ENCODE measurements at regions not wholly inside any gene's neighbourhood (a gene's known extent, or its start where the extent isn't known, plus 50 kb on each side); places are given as distances from the start of the nearest gene placed in this dataset.

DNA sequence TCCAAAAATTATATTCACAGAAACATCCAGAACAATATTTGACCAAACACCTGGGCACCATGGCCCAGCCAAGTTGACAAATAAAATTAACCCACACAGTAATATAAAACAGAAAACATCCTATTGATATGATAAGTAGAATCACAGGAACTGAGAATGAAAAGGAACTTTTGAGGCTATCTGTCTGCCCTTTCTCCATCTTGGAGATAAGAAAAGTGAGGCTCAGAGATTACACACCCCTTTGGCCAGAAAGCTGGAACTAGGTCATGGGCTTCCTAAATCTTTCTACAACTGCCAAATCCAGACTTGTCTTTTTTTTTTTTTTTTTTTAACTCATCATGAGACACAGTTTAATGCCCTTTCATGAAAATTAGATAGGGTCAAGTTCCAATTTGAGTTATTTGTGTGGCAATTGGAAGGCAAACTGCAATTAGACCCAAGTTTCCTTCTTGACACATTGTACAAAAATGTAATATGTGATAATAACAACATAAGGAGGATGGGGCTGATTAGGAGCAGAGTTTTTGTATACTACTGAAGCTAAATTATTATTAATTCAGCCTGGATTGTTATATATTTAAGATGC, 137.2 kb downstream of the RPL22L1 start:
- no peak for TF ChIP-seq FOXP2 (optimal IDR thresholded peaks at IDR 0.05; ENCODE audit: borderline replicate concordance, extremely low read depth, extremely low read length, insufficient read depth)
- no peak for TF ChIP-seq TAF1 (IDR thresholded peaks at IDR 0.05; ENCODE audit: borderline replicate concordance, insufficient read depth, low read length)
- no peak for TF ChIP-seq POLR2AphosphoS5 (IDR thresholded peaks at IDR 0.05; ENCODE audit: low read depth, low read length)
- no peak for TF ChIP-seq SIN3A (IDR thresholded peaks at IDR 0.05; ENCODE audit: borderline replicate concordance, insufficient read depth, low read length)
- TF ChIP-seq, protein P1, sequence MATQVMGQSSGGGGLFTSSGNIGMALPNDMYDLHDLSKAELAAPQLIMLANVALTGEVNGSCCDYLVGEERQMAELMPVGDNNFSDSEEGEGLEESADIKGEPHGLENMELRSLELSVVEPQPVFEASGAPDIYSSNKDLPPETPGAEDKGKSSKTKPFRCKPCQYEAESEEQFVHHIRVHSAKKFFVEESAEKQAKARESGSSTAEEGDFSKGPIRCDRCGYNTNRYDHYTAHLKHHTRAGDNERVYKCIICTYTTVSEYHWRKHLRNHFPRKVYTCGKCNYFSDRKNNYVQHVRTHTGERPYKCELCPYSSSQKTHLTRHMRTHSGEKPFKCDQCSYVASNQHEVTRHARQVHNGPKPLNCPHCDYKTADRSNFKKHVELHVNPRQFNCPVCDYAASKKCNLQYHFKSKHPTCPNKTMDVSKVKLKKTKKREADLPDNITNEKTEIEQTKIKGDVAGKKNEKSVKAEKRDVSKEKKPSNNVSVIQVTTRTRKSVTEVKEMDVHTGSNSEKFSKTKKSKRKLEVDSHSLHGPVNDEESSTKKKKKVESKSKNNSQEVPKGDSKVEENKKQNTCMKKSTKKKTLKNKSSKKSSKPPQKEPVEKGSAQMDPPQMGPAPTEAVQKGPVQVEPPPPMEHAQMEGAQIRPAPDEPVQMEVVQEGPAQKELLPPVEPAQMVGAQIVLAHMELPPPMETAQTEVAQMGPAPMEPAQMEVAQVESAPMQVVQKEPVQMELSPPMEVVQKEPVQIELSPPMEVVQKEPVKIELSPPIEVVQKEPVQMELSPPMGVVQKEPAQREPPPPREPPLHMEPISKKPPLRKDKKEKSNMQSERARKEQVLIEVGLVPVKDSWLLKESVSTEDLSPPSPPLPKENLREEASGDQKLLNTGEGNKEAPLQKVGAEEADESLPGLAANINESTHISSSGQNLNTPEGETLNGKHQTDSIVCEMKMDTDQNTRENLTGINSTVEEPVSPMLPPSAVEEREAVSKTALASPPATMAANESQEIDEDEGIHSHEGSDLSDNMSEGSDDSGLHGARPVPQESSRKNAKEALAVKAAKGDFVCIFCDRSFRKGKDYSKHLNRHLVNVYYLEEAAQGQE (IDR thresholded peaks at IDR 0.05; ENCODE audit: insufficient read depth in 1 of 2, low read depth in 2 of 2, low read length in 2 of 2), result no peak

DNA sequence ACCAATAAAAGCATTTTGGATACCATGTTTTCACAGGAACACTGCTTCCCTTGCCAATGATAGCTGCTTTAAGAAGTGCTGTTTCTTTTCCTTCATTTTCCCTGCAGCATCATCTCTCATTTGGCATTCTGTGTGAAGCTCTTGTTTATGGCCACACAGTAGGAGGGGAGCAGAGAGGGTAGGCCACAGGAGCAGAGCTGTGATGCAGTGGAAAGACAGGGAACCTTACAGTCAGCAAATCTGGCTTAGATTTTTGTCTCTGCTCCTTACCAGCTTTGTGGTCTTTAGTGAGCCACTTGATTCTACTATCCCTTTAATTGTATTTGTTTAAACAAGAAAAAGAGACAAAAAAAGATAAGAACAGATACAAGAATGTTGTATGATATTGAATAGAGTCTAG, 138.7 kb downstream of the RPL22L1 start:
- TF ChIP-seq POLR2AphosphoS5 (IDR thresholded peaks at IDR 0.05; ENCODE audit: low read depth, low read length) (no peak), SIN3A (IDR thresholded peaks at IDR 0.05; ENCODE audit: borderline replicate concordance, insufficient read depth, low read length) (no peak), FOXP2 (optimal IDR thresholded peaks at IDR 0.05; ENCODE audit: borderline replicate concordance, extremely low read depth, extremely low read length, insufficient read depth) (no peak)
- TF ChIP-seq, protein P1 (IDR thresholded peaks at IDR 0.05; ENCODE audit: insufficient read depth in 1 of 2, low read depth in 2 of 2, low read length in 2 of 2), result no peak

DNA sequence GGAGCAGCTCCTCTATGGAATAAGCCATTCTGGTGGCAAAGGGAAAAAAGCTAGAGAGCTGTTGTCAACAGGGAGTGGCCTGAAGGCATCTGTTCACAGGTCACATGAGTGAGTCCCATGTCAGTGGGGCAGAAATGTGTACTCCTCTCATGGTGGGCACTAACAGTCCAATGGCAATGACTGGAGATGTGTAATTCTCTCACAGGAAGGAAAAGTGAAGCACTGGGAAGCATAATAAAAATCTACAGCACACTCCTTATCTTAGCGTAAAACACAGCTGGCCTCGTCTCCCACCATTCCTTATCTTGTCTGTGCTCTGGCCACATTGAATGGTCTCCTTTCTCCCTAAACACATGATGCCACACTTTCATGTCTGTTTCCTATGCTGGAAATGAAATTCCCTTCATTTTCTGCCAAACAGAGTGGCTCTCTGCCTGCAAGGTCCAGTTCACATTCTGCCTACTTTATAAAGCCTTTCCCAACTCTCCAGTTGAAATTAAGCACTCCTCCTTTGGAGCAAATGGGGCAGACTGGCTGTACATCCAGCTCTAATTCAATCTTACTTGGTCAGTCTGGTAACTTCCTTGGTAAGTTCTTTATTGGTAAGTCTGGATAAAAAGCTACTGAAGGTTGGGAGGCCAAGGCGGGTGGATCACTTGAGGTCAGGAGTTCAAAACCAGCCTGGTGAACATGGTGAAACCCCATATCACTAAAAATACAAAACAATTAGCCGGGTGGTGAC, 139.8 kb downstream of the RPL22L1 start:
- TF ChIP-seq POLR2AphosphoS5 (IDR thresholded peaks at IDR 0.05; ENCODE audit: low read depth, low read length) (no peak), TAF1 (IDR thresholded peaks at IDR 0.05; ENCODE audit: borderline replicate concordance, insufficient read depth, low read length) (no peak), FOXP2 (optimal IDR thresholded peaks at IDR 0.05; ENCODE audit: borderline replicate concordance, extremely low read depth, extremely low read length, insufficient read depth) (no peak), SIN3A (IDR thresholded peaks at IDR 0.05; ENCODE audit: borderline replicate concordance, insufficient read depth, low read length) (no peak)
- TF ChIP-seq, protein P1 (IDR thresholded peaks at IDR 0.05; ENCODE audit: insufficient read depth in 1 of 2, low read depth in 2 of 2, low read length in 2 of 2), result no peak

DNA sequence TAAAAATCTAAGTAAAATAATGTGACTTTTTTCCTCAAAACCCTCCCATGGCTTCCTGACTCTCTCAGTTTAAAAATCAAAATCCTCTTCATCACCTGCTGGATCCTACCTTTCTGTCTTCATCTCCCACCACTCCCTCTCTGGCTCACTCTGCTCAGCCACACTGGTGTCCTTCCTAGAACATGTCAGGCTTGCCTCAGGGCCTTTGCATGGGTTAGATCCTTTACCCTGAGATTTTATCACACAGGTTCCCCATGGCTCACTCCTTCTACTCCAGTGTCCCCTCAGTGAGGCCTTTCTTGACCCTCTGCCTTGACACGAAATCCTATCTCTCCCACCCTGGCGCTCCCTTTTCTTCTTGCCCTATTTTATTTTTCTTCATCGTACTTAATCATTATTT, 141.8 kb downstream of the RPL22L1 start:
- TF ChIP-seq FOXP2 (optimal IDR thresholded peaks at IDR 0.05; ENCODE audit: borderline replicate concordance, extremely low read depth, extremely low read length, insufficient read depth) (no peak), SIN3A (IDR thresholded peaks at IDR 0.05; ENCODE audit: borderline replicate concordance, insufficient read depth, low read length) (no peak), POLR2AphosphoS5 (IDR thresholded peaks at IDR 0.05; ENCODE audit: low read depth, low read length) (no peak), TAF1 (IDR thresholded peaks at IDR 0.05; ENCODE audit: borderline replicate concordance, insufficient read depth, low read length) (no peak)
- TF ChIP-seq, protein P1 (IDR thresholded peaks at IDR 0.05; ENCODE audit: insufficient read depth in 1 of 2, low read depth in 2 of 2, low read length in 2 of 2), result no peak

All from PFSK-1 (cell line).